Fibroblast of pulmonary artery (primary cell): ENCODE measurements at regions not wholly inside any gene's neighbourhood (a gene's known extent, or its start where the extent isn't known, plus 50 kb on each side); places are given as distances from the start of the nearest gene placed in this dataset.

Experiments used
- DNase-seq: peaks from one replicate; pipeline ENCODE4 v3.0.0-alpha.2; 2010; ENCODE audit warnings: low read depth
- H3K4me3 ChIP-seq: replicated peaks from 2 replicates; pipeline ENCODE4 v1.5.1; 2011; ENCODE audit warnings: low read depth, mild to moderate bottlenecking, control low read depth, low read length, moderate library complexity
- TF ChIP-seq, protein P1 (sequence below): IDR thresholded peaks from 2 replicates; pipeline ENCODE4 v1.5.1; 2011; ENCODE audit warnings: mild to moderate bottlenecking, control low read depth, low read length, inconsistent platforms; ENCODE audit errors: missing control alignments

DNA sequence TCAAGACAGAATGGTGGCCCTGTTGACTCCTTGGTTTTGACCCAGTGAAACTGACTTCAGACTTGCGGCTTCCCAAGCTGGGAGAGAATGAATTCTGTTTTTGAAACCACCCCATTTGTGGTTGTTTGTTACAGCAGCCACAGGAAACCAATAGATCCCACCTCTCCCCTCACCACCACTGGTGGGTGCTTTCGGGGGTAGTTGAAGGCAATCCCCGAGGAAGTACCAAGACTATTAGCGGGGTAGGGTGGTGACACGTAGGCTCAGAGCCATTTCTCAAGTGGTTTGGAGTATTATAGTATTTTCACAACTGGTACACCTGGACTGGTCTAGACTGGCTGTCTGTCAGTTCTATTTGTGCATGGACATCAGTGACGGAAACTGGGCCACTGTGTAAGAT, 189.1 kb upstream of the RBPJ start:
- no peak overlapping the region for H3K4me3 ChIP-seq
- TF ChIP-seq, protein P1, sequence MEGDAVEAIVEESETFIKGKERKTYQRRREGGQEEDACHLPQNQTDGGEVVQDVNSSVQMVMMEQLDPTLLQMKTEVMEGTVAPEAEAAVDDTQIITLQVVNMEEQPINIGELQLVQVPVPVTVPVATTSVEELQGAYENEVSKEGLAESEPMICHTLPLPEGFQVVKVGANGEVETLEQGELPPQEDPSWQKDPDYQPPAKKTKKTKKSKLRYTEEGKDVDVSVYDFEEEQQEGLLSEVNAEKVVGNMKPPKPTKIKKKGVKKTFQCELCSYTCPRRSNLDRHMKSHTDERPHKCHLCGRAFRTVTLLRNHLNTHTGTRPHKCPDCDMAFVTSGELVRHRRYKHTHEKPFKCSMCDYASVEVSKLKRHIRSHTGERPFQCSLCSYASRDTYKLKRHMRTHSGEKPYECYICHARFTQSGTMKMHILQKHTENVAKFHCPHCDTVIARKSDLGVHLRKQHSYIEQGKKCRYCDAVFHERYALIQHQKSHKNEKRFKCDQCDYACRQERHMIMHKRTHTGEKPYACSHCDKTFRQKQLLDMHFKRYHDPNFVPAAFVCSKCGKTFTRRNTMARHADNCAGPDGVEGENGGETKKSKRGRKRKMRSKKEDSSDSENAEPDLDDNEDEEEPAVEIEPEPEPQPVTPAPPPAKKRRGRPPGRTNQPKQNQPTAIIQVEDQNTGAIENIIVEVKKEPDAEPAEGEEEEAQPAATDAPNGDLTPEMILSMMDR, result no peak
- DNase-seq, result no peak

DNA sequence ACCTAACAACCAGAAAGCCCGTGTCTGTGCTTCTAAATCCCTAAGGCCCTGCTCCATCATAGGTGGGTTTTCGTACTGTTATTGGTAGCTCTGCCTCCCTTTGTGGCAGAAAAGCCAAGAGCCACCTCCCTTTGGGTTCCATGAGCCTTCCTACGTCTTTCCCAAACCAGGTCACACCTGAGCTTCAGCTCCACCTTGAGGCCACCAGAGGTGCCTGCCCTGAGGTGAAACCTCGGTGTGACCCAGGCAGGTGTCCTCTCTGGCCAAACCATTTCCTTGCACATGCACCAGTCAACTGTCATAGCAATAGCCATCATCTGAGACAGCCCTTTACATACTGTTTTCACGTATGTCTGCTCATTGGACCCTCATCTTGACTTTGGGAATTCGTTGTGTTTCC, 188.0 kb upstream of the RBPJ start:
- no peak for DNase-seq
- no peak overlapping the region for H3K4me3 ChIP-seq
- TF ChIP-seq, protein P1, result no peak

DNA sequence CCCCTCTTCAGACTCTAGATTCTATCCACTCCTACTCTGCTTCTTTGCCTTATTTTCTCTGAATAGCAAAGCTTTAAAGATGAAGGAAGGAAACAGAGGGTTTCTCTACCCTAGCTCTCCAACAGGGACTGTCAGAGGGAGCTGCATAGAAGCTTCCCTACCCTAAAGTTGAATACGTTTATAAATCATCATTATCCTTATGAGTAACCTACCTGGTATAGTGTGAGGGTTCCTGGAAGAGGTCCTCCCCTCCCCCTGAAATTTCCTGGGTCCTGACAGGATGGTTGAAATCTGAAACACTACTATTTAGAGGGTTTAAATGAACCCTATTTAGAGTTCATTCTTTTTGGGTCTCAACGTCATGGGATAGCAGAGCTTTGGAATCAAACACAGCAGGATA, 187.0 kb upstream of the RBPJ start:
- TF ChIP-seq, protein P1, result no peak
- DNase-seq, result no peak

DNA sequence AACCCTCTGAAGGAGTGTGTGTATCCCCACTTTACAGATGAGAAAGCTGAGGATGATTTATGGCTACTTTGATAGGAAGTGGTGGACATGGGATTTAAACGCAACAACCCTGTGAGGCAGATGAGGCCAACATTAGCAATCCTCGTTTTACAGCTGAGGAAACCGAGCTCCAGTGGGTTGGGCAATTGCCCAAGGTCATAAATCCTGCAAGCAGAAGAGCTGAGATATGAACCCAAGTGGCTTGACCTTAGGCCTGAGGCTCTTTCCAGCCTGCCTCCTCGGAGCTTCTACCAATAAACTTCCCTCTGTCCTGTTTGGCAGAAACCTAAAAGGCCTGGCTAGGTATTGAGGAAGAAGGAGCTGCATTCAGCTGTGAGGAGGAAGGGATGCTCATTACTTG, 185.5 kb upstream of the RBPJ start:
- TF ChIP-seq, protein P1, result no peak
- no peak for DNase-seq
- no peak overlapping the region for H3K4me3 ChIP-seq

More for the DNA sequence above, 187.0 kb upstream of the RBPJ start:
- no peak overlapping the region for H3K4me3 ChIP-seq

DNA sequence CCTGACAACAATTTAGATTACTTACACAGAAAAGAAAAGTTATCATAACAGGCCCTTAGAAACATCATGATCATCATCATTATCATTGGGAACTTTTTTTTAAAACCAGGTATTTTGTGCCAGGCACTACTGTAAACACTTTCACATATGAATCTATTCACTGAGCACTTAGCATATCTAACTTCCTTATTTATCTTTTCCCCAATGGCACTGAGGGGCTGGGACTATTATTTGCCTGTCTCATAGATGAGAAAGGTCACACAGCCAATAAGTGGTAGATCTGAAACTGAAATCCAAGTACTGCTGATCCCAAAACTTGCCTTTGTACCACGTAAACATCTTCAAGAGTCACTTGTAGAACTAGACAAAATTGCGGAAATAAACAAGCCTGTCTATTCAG, 184.2 kb upstream of the RBPJ start:
- no peak overlapping the region for H3K4me3 ChIP-seq
- DNase-seq, result no peak
- TF ChIP-seq, protein P1, result no peak

DNA sequence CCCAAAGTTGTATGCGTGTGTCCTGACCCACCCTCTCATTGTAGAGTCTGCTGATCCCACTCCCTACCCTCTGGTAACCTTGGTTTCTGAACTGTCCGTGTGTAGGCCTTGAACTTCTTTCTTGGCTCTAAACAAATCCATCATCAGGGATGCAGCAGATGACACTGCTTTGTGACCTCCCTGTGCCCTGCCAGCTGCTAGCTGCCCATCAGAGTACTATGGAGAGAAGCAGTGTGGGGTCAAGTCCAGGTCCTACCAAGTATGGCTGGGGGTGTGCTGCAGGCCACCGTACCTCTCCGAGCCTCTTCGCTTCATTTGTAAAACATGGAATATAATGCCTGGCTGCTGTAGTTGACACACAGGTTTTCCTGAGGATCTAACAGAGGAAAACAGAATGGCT, 183.5 kb upstream of the RBPJ start:
- no peak overlapping the region for H3K4me3 ChIP-seq
- no peak for DNase-seq
- TF ChIP-seq, protein P1, result no peak

DNA sequence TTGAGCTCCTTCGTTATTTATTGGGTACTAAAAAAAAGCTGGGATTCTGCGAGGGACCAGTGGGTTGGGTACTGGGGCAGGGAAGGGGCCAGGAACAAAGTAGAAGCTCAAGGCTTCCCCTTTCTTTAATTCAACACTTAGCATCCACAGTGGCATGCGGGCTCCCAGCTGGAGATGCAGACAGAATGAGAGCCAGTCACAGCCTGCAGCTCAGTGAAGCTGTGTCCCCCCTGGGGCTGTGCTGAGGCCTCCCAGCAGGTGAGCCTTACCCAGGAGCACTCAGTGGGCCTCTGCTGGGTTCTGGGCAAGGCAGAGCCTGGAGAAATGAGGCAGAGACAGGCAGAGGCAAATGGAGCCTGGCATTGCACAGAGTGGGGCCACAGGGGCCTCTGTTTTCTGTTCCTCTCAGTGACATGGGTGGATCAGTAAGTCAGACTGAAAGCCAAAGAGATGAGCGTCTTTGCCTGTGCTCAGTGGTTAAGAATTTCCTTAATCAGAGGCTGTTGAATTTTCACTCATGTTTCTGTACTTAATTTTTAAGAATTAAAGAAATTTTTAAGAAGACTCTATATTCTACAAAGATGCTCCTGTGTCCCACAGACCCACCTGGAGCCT, 181.4 kb upstream of the RBPJ start:
- no peak overlapping the region for H3K4me3 ChIP-seq
- DNase-seq, result no peak
- TF ChIP-seq, protein P1, result no peak
